Progenitor cell of endocrine pancreas (in vitro differentiated cells): ENCODE measurements at regions not wholly inside any gene's neighbourhood (a gene's known extent, or its start where the extent isn't known, plus 50 kb on each side); places are given as distances from the start of the nearest gene placed in this dataset.

Experiments
- DNase-seq: peaks from one replicate; pipeline ENCODE4 v3.0.0; 2021; ENCODE audit warnings: low spot score; ENCODE audit not compliant: unreplicated experiment
- H3K27ac Mint-ChIP-seq: 2 replicates; pipeline ENCODE4 v1.8.0; 2021; ENCODE audit warnings: mild to moderate bottlenecking, moderate library complexity, mixed read lengths
- H3K27me3 Mint-ChIP-seq: 2 replicates; pipeline ENCODE4 v1.8.0; 2021; ENCODE audit warnings: mixed read lengths
- H3K36me3 Mint-ChIP-seq: 2 replicates; pipeline ENCODE4 v1.8.0; 2022; ENCODE audit warnings: mixed read lengths; ENCODE audit not compliant: insufficient read depth
- H3K4me1 Mint-ChIP-seq: 2 replicates; pipeline ENCODE4 v1.8.0; 2021; ENCODE audit warnings: low read depth, mixed read lengths
- H3K4me3 Mint-ChIP-seq: 2 replicates; pipeline ENCODE4 v1.8.0; 2021; ENCODE audit warnings: low read depth, mild to moderate bottlenecking, moderate library complexity, mixed read lengths
- H3K9me3 Mint-ChIP-seq: 2 replicates; pipeline ENCODE4 v1.8.0; 2021; ENCODE audit warnings: low read depth, mixed read lengths
- TF ChIP-seq, protein P1 (sequence below): fragments of 200-600 bp; sonication (generic); IDR thresholded peaks from one replicate; pipeline ENCODE4 v1.5.0; 2021; ENCODE audit warnings: antibody characterized with exemption, mild to moderate bottlenecking; ENCODE audit not compliant: unreplicated experiment

- DNase-seq, result no peak
- H3K4me3 Mint-ChIP-seq, result no peak overlapping the region
- no peaks in the 10 kb centered on the region for H3K36me3 Mint-ChIP-seq
- no peaks in the 10 kb centered on the region for H3K27me3 Mint-ChIP-seq
- H3K9me3 Mint-ChIP-seq, result no peaks in the 10 kb centered on the region
- peaks cover 12% of the 10 kb centered on the region for H3K4me1 Mint-ChIP-seq
- TF ChIP-seq, protein P1, sequence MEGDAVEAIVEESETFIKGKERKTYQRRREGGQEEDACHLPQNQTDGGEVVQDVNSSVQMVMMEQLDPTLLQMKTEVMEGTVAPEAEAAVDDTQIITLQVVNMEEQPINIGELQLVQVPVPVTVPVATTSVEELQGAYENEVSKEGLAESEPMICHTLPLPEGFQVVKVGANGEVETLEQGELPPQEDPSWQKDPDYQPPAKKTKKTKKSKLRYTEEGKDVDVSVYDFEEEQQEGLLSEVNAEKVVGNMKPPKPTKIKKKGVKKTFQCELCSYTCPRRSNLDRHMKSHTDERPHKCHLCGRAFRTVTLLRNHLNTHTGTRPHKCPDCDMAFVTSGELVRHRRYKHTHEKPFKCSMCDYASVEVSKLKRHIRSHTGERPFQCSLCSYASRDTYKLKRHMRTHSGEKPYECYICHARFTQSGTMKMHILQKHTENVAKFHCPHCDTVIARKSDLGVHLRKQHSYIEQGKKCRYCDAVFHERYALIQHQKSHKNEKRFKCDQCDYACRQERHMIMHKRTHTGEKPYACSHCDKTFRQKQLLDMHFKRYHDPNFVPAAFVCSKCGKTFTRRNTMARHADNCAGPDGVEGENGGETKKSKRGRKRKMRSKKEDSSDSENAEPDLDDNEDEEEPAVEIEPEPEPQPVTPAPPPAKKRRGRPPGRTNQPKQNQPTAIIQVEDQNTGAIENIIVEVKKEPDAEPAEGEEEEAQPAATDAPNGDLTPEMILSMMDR, result no peak
- H3K27ac Mint-ChIP-seq, result no peak overlapping the region
These were observed 56.9 kb upstream of the RGS1 start for GRCh38 chr1:192518700-192519099.

DNA sequence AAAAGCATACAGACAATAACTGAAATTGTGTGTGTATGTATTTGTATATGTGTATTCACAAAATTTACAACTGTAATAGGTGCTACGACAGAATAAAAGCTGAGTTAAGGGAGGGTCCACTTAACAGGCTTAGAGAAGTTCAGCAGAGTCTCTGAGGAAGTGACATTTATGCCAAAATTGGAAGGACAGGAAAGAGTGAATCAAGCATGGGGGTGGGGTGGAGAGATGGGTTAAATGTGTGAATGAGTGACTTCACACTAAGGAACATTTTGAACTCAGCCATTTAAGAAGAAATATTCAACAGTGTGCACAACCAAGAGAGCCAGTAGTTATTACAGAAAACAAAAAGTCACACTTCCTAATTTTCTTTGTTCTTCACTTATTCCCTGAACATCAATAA, 53.8 kb upstream of the RGS1 start:
- Mint-ChIP-seq H3K4me3 (no peak overlapping the region), H3K4me1 (peaks cover 2% of the 10 kb centered on the region), H3K27ac (no peak overlapping the region), H3K36me3 (no peaks in the 10 kb centered on the region), H3K9me3 (peaks cover 3% of the 10 kb centered on the region), H3K27me3 (no peaks in the 10 kb centered on the region)
- TF ChIP-seq, protein P1, result no peak
- DNase-seq, result no peak

DNA sequence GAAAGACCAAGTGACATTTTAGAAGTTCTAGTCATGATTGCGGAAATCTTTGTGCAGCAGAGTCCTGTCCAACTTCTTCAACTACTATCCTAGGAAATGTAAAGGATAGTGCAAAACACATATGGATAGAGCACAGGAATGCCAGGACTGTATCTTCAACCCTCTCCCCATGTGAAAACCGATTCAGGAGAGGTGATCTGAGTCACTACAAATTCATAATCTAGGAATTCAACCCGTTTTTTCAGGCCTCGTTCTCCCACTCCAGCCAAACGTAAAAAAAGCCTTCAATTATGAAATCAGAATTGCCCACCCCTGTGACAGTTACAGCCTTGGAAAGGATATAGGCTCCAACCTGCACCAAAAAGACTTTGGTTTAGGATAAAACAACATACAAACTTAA, 52.9 kb upstream of the RGS1 start:
- no peaks in the 10 kb centered on the region for H3K27me3 Mint-ChIP-seq
- no peak for DNase-seq
- H3K27ac Mint-ChIP-seq, result no peak overlapping the region
- H3K9me3 Mint-ChIP-seq, result peaks cover 3% of the 10 kb centered on the region
- no peaks in the 10 kb centered on the region for H3K36me3 Mint-ChIP-seq
- TF ChIP-seq, protein P1, result no peak
- H3K4me3 Mint-ChIP-seq, result no peak overlapping the region
- H3K4me1 Mint-ChIP-seq, result no peaks in the 10 kb centered on the region

- Mint-ChIP-seq H3K4me3 (no peak overlapping the region), H3K4me1 (peaks cover 2% of the 10 kb centered on the region), H3K27ac (no peak overlapping the region), H3K9me3 (peaks cover 3% of the 10 kb centered on the region), H3K36me3 (no peaks in the 10 kb centered on the region), H3K27me3 (no peaks in the 10 kb centered on the region)
- DNase-seq, result no peak
- TF ChIP-seq, protein P1, result no peak
These were observed 51.4 kb upstream of the RGS1 start for GRCh38 chr1:192524223-192524622.
